ENCODE measurements at regions not wholly inside any gene's neighbourhood (a gene's known extent, or its start where the extent isn't known, plus 50 kb on each side); places are given as distances from the start of the nearest gene placed in this dataset.

DNA sequence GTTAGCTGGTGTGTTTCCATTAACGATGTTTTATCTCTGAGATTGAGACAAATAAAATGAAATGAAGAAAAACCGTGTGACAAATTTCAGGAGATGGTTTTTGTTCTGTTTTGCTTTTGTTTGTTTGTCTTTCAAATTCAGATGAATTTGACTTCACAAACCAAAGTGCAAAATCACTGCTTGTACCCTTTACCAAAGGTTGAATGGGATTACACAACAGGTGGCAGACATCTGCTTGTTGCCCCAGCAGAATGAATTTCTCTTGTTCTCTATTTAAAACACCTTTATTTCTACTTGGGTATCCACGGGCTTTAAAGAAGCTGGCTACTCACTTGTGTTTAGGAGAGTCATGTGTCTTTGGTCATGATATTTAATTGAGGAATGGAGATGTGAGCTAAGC lies 239.7 kb upstream of the CLNK start:
- TF ChIP-seq SUZ12 (IDR thresholded peaks at IDR 0.05; ENCODE audit: extremely low read depth, insufficient read depth, insufficient read length) (no peak), ZNF274 (IDR thresholded peaks at IDR 0.05; ENCODE audit: low read depth, low read length) (no peak), YY1 (IDR thresholded peaks at IDR 0.05; ENCODE audit: insufficient read depth, insufficient read length) (no peak)
- no peaks in the 10 kb centered on the region for H3K4me1 ChIP-seq (ENCODE audit: insufficient read depth, insufficient read length)
- H3K36me3 ChIP-seq (ENCODE audit: insufficient read depth, insufficient read length, low read length): no peaks in the 10 kb centered on the region
- H3K9ac ChIP-seq (ENCODE audit: insufficient read length, low read depth): no peak overlapping the region
- no peaks in the 10 kb centered on the region for H3K27me3 ChIP-seq (ENCODE audit: insufficient read depth, insufficient read length)
- H3K9me3 ChIP-seq (ENCODE audit: insufficient read depth, low read length): no peaks in the 10 kb centered on the region
- H3K4me3 ChIP-seq (ENCODE audit: insufficient read length, low read depth): no peak overlapping the region
- DNase-seq (ENCODE audit: low read depth, low spot score): no peak

- DNase-seq (ENCODE audit: low read depth, low spot score): no peak
- H3K4me1 ChIP-seq (ENCODE audit: insufficient read depth, insufficient read length): no peaks in the 10 kb centered on the region
- H3K27me3 ChIP-seq (ENCODE audit: insufficient read depth, insufficient read length): no peaks in the 10 kb centered on the region
- no peak overlapping the region for H3K4me3 ChIP-seq (ENCODE audit: insufficient read length, low read depth)
- H3K9ac ChIP-seq (ENCODE audit: insufficient read length, low read depth): no peak overlapping the region
- H3K36me3 ChIP-seq (ENCODE audit: insufficient read depth, insufficient read length, low read length): no peaks in the 10 kb centered on the region
- H3K9me3 ChIP-seq (ENCODE audit: insufficient read depth, low read length): no peaks in the 10 kb centered on the region
- no peak for TF ChIP-seq ZNF274 (IDR thresholded peaks at IDR 0.05; ENCODE audit: low read depth, low read length)
- no peak for TF ChIP-seq SUZ12 (IDR thresholded peaks at IDR 0.05; ENCODE audit: extremely low read depth, insufficient read depth, insufficient read length)
Observed at GRCh38 chr4:10917566-10917965, 233.0 kb upstream of the CLNK start.

DNA sequence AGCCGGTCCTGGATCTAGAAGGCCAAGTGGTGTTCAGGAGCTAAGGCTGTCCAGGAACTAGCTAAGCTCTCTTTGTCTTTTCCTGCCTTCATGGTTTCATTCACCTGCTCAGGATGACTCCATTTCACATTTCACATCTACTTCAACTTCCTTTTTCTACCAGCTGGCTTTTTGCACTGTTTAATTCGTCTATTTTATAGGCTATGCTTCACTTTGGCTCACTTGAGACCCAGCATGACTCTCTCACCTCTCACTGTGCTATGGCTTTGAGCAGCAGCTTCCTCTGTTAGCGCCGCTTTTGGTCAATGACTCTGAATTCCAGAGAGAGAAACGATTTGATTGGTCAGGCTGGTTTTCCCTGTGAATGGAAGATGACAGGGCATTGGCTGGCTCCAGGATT lies 213.5 kb upstream of the CLNK start:
- no peak overlapping the region for H3K9ac ChIP-seq (ENCODE audit: insufficient read length, low read depth)
- H3K9me3 ChIP-seq (ENCODE audit: insufficient read depth, low read length): no peaks in the 10 kb centered on the region
- no peaks in the 10 kb centered on the region for H3K4me1 ChIP-seq (ENCODE audit: insufficient read depth, insufficient read length)
- H3K36me3 ChIP-seq (ENCODE audit: insufficient read depth, insufficient read length, low read length): no peaks in the 10 kb centered on the region
- no peak for TF ChIP-seq ZNF274 (IDR thresholded peaks at IDR 0.05; ENCODE audit: low read depth, low read length)
- no peak for TF ChIP-seq SUZ12 (IDR thresholded peaks at IDR 0.05; ENCODE audit: extremely low read depth, insufficient read depth, insufficient read length)
- TF ChIP-seq YY1 (IDR thresholded peaks at IDR 0.05; ENCODE audit: insufficient read depth, insufficient read length): no peak
- no peak for DNase-seq (ENCODE audit: low read depth, low spot score)
- H3K27me3 ChIP-seq (ENCODE audit: insufficient read depth, insufficient read length): no peaks in the 10 kb centered on the region
- H3K4me3 ChIP-seq (ENCODE audit: insufficient read length, low read depth): no peak overlapping the region

DNA sequence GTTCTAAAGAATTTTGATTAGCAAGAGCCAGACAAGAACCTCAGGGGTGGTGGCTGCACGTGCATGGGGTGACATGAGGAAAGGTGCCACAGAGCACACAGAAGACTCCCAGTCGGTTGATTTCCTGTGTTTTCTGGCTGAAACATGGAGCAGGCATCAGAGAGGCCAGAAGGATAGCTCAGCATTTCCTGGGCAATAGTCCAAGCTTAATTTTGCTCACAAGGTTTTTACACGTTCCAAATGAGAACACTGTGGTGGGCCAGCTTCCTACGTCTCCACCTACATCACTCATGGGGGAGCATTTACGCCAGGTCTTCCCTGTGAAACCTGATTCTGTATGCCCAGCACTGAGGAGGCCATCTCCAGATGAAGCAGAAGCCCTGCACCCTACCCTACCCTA lies 212.5 kb upstream of the CLNK start:
- Histone ChIP-seq H3K4me3 (ENCODE audit: insufficient read length, low read depth) (no peak overlapping the region), H3K9ac (ENCODE audit: insufficient read length, low read depth) (no peak overlapping the region), H3K9me3 (ENCODE audit: insufficient read depth, low read length) (no peaks in the 10 kb centered on the region), H3K4me1 (ENCODE audit: insufficient read depth, insufficient read length) (no peaks in the 10 kb centered on the region), H3K36me3 (ENCODE audit: insufficient read depth, insufficient read length, low read length) (no peaks in the 10 kb centered on the region), H3K27me3 (ENCODE audit: insufficient read depth, insufficient read length) (no peaks in the 10 kb centered on the region)
- TF ChIP-seq ZNF274 (IDR thresholded peaks at IDR 0.05; ENCODE audit: low read depth, low read length) (no peak), YY1 (IDR thresholded peaks at IDR 0.05; ENCODE audit: insufficient read depth, insufficient read length) (no peak), SUZ12 (IDR thresholded peaks at IDR 0.05; ENCODE audit: extremely low read depth, insufficient read depth, insufficient read length) (no peak)
- no peak for DNase-seq (ENCODE audit: low read depth, low spot score)

GRCh38 chr4:10893395-10893794 lies 208.8 kb upstream of the CLNK start:
- TF ChIP-seq YY1 (IDR thresholded peaks at IDR 0.05; ENCODE audit: insufficient read depth, insufficient read length) (no peak), SUZ12 (IDR thresholded peaks at IDR 0.05; ENCODE audit: extremely low read depth, insufficient read depth, insufficient read length) (no peak), ZNF274 (IDR thresholded peaks at IDR 0.05; ENCODE audit: low read depth, low read length) (no peak)
- no peak overlapping the region for H3K4me3 ChIP-seq (ENCODE audit: insufficient read length, low read depth)
- no peaks in the 10 kb centered on the region for H3K4me1 ChIP-seq (ENCODE audit: insufficient read depth, insufficient read length)
- no peaks in the 10 kb centered on the region for H3K36me3 ChIP-seq (ENCODE audit: insufficient read depth, insufficient read length, low read length)
- H3K9me3 ChIP-seq (ENCODE audit: insufficient read depth, low read length): no peaks in the 10 kb centered on the region
- no peak overlapping the region for H3K9ac ChIP-seq (ENCODE audit: insufficient read length, low read depth)
- DNase-seq (ENCODE audit: low read depth, low spot score): no peak
- H3K27me3 ChIP-seq (ENCODE audit: insufficient read depth, insufficient read length): no peaks in the 10 kb centered on the region

DNA sequence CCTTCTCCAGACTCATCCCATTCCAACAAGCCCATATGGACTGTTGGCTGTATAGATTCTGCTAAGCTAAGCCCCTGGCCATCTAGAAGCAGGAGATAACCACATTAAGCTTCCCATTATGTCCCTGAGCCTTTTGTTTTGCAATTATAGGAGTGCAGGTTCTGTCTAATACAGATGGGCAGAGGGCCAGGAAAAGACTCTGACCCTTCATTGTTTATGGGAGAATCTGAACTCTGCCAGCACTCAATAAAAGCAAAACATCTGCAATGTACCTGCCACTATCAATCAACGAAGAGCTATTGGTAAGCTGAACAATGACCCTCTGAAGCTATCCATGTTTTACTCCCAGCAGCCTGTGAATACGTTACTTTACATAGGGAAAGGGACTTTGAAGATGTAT lies 207.3 kb upstream of the CLNK start:
- no peak for DNase-seq (ENCODE audit: low read depth, low spot score)
- Histone ChIP-seq H3K9me3 (ENCODE audit: insufficient read depth, low read length) (no peaks in the 10 kb centered on the region), H3K4me3 (ENCODE audit: insufficient read length, low read depth) (no peak overlapping the region), H3K9ac (ENCODE audit: insufficient read length, low read depth) (no peak overlapping the region), H3K27me3 (ENCODE audit: insufficient read depth, insufficient read length) (no peaks in the 10 kb centered on the region), H3K4me1 (ENCODE audit: insufficient read depth, insufficient read length) (no peaks in the 10 kb centered on the region), H3K36me3 (ENCODE audit: insufficient read depth, insufficient read length, low read length) (no peaks in the 10 kb centered on the region)
- no peak for TF ChIP-seq YY1 (IDR thresholded peaks at IDR 0.05; ENCODE audit: insufficient read depth, insufficient read length)

DNA sequence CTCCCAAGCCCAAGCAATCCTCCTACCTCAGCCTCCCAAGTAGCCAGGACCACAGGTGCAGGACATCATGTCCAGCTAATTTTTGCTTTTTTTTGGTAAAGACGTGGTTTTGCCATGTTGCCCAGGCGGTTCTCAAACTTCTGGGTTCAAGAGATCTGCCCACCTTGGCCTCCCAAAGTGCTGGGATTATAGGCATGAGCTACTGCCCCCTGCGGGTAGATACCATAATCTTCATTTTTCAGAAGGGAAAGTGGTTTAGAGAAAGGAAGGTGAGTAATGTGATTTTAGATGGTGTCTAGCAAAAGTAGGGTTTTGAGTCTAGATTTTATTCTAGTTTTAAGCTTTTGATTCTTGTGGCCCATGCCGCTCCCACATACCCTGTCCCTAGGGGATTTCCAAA lies 205.3 kb upstream of the CLNK start:
- Histone ChIP-seq H3K4me1 (ENCODE audit: insufficient read depth, insufficient read length) (no peaks in the 10 kb centered on the region), H3K27me3 (ENCODE audit: insufficient read depth, insufficient read length) (no peaks in the 10 kb centered on the region), H3K9me3 (ENCODE audit: insufficient read depth, low read length) (no peaks in the 10 kb centered on the region), H3K9ac (ENCODE audit: insufficient read length, low read depth) (no peak overlapping the region), H3K4me3 (ENCODE audit: insufficient read length, low read depth) (no peak overlapping the region), H3K36me3 (ENCODE audit: insufficient read depth, insufficient read length, low read length) (no peaks in the 10 kb centered on the region)
- TF ChIP-seq YY1 (IDR thresholded peaks at IDR 0.05; ENCODE audit: insufficient read depth, insufficient read length): no peak
- TF ChIP-seq ZNF274 (IDR thresholded peaks at IDR 0.05; ENCODE audit: low read depth, low read length): no peak
- TF ChIP-seq SUZ12 (IDR thresholded peaks at IDR 0.05; ENCODE audit: extremely low read depth, insufficient read depth, insufficient read length): no peak
- DNase-seq (ENCODE audit: low read depth, low spot score): no peak

Measured in NT2/D1 (cell line).